ENCODE measurements at regions not wholly inside any gene's neighbourhood (a gene's known extent, or its start where the extent isn't known, plus 50 kb on each side); places are given as distances from the start of the nearest gene placed in this dataset.

GRCh38 chr14:98194821-98195220 lies 1077.2 kb downstream of the BCL11B start:
- Histone ChIP-seq H3K36me3 (ENCODE audit: control insufficient read depth, insufficient read depth, low read length) (no peaks in the 10 kb centered on the region), H3K4me3 (replicated peaks; ENCODE audit: low read depth, low read length) (no peak overlapping the region), H3K27me3 (replicated peaks; ENCODE audit: control insufficient read depth, insufficient read depth, low read length) (no peaks in the 10 kb centered on the region)
- no peak for DNase-seq (ENCODE audit: extremely low read depth, insufficient read length)
- TF ChIP-seq CTCF (IDR thresholded peaks at IDR 0.05; ENCODE audit: insufficient read depth, low read length, poor library complexity, severe bottlenecking), result no peak

GRCh38 chr14:98195256-98195655 lies 1076.7 kb downstream of the BCL11B start:
- no peak for DNase-seq (ENCODE audit: extremely low read depth, insufficient read length)
- Histone ChIP-seq H3K36me3 (ENCODE audit: control insufficient read depth, insufficient read depth, low read length) (no peaks in the 10 kb centered on the region), H3K27me3 (replicated peaks; ENCODE audit: control insufficient read depth, insufficient read depth, low read length) (no peaks in the 10 kb centered on the region), H3K4me3 (replicated peaks; ENCODE audit: low read depth, low read length) (no peak overlapping the region)
- no peak for TF ChIP-seq CTCF (IDR thresholded peaks at IDR 0.05; ENCODE audit: insufficient read depth, low read length, poor library complexity, severe bottlenecking)

GRCh38 chr14:98197933-98198332 lies 1074.1 kb downstream of the BCL11B start:
- no peaks in the 10 kb centered on the region for H3K36me3 ChIP-seq (ENCODE audit: control insufficient read depth, insufficient read depth, low read length)
- TF ChIP-seq CTCF (IDR thresholded peaks at IDR 0.05; ENCODE audit: insufficient read depth, low read length, poor library complexity, severe bottlenecking), result no peak
- no peaks in the 10 kb centered on the region for H3K27me3 ChIP-seq (replicated peaks; ENCODE audit: control insufficient read depth, insufficient read depth, low read length)
- no peak for DNase-seq (ENCODE audit: extremely low read depth, insufficient read length)
- no peak overlapping the region for H3K4me3 ChIP-seq (replicated peaks; ENCODE audit: low read depth, low read length)

- Histone ChIP-seq H3K4me3 (replicated peaks; ENCODE audit: low read depth, low read length) (no peak overlapping the region), H3K27me3 (replicated peaks; ENCODE audit: control insufficient read depth, insufficient read depth, low read length) (no peaks in the 10 kb centered on the region), H3K36me3 (ENCODE audit: control insufficient read depth, insufficient read depth, low read length) (no peaks in the 10 kb centered on the region)
- DNase-seq (ENCODE audit: extremely low read depth, insufficient read length), result peak; percentile 40
- no peak for TF ChIP-seq CTCF (IDR thresholded peaks at IDR 0.05; ENCODE audit: insufficient read depth, low read length, poor library complexity, severe bottlenecking)
These were observed 1073.6 kb downstream of the BCL11B start for GRCh38 chr14:98198385-98198784.

GRCh38 chr14:98200601-98201000 lies 1071.4 kb downstream of the BCL11B start:
- no peaks in the 10 kb centered on the region for H3K36me3 ChIP-seq (ENCODE audit: control insufficient read depth, insufficient read depth, low read length)
- H3K27me3 ChIP-seq (replicated peaks; ENCODE audit: control insufficient read depth, insufficient read depth, low read length), result no peaks in the 10 kb centered on the region
- no peak overlapping the region for H3K4me3 ChIP-seq (replicated peaks; ENCODE audit: low read depth, low read length)
- no peak for TF ChIP-seq CTCF (IDR thresholded peaks at IDR 0.05; ENCODE audit: insufficient read depth, low read length, poor library complexity, severe bottlenecking)
- DNase-seq (ENCODE audit: extremely low read depth, insufficient read length), result no peak

- Histone ChIP-seq H3K27me3 (replicated peaks; ENCODE audit: control insufficient read depth, insufficient read depth, low read length) (no peaks in the 10 kb centered on the region), H3K36me3 (ENCODE audit: control insufficient read depth, insufficient read depth, low read length) (no peaks in the 10 kb centered on the region), H3K4me3 (replicated peaks; ENCODE audit: low read depth, low read length) (no peak overlapping the region)
- no peak for DNase-seq (ENCODE audit: extremely low read depth, insufficient read length)
- no peak for TF ChIP-seq CTCF (IDR thresholded peaks at IDR 0.05; ENCODE audit: insufficient read depth, low read length, poor library complexity, severe bottlenecking)
These were observed 1068.6 kb downstream of the BCL11B start for GRCh38 chr14:98203421-98203820.

Measured in GM06990 (cell line).